Stimulated activated CD8-positive, alpha-beta memory T cell treated with anti-CD3 and anti-CD28 coated beads, Interleukin-4, amount 100 ng/mL, for 48 hours (primary cell): ENCODE measurements at regions not wholly inside any gene's neighbourhood (a gene's known extent, or its start where the extent isn't known, plus 50 kb on each side); places are given as distances from the start of the nearest gene placed in this dataset.
"Not testable (repeated sequence)": the region's sequence is repeated elsewhere in the genome, so short reads cannot be mapped to it uniquely, and the experiment has no call there.

Source experiments
- DNase-seq: peaks from one replicate; pipeline ENCODE4 v3.0.0-alpha.2; 2020

DNA sequence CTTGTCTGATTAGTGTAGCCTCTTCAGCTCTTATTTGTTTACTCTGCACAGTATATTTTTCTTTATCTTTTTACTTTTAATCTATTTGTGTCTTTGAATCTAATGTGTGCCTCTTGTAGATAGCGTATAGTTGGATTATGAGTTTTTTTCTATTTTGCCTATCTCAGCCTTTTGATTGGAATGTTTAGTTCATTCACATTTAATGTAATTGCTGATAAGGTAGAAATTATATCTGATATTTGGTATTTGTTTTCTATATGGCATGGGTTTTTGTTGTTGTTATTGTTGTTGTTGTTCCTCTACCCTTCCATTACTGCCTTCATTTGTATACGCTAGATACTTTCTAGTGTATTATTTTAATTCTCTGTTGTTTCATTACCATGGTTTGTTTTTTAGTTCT is 131.7 kb upstream of the GRIK3 start:
- DNase-seq = no peak

DNA sequence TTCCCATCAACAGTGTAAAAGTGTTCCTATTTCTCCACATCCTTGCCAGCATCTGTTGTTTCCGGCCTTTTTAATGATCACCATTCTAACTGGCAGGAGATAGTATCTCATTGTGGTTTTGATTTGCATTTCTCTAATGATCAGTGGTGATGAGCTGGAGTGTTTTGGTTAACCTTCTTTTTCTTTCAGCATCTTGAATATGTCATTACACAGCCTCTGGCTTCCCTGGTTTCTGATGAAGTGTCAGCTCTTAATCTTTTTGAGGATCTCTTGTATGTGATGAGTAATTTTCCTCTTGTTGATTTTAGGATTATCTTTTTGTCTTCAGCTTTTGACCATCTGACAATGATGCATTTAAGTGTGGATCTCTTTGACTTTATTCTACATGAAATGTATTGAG is 133.2 kb upstream of the GRIK3 start:
- DNase-seq = no peak

DNA sequence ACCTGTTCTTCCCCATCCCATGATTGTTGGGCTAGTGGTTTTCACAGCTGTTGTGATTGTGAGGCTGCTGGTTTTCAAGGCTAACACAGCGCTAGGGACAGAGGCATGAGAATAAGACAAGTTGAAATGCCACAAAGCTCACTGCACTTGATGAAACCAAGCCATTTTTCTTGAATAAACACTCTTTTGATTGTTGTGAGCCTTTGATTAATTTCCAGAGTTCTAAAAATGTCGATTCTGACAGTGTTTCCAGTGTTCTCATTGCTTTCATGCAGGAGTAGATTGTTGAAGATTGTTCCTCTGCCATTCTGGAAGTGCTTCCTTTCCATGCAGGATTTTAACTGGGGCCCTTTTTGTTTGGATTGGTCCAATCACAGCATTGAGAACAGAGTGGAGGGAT is 134.9 kb upstream of the GRIK3 start:
- DNase-seq = no peak

DNA sequence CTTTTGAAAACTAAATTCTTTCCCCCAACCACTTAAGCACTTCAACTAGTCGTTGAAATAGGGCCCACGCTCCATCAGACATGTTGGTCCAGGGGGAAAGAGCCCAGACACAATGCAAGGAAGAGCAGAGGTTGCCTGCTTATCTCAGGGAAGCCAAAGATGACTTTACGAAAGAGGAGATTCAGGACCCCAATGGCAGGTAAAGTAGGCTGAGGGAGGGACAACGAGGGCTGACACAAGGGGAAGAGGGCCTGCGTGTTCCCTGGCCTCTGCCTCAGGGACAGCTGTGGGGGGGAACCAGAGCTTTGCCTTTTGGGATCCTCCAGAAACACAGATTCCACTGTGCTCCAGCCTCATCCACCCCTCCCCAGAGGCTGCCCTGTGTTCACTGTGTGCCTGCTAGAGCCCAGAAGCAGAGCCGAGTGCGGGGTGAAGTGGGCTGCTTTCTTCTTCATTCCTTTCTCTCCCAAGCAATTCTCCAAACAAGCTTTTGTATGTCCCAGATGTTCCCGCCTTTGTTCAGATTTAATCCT is 135.5 kb upstream of the GRIK3 start:
- DNase-seq = no peak

DNA sequence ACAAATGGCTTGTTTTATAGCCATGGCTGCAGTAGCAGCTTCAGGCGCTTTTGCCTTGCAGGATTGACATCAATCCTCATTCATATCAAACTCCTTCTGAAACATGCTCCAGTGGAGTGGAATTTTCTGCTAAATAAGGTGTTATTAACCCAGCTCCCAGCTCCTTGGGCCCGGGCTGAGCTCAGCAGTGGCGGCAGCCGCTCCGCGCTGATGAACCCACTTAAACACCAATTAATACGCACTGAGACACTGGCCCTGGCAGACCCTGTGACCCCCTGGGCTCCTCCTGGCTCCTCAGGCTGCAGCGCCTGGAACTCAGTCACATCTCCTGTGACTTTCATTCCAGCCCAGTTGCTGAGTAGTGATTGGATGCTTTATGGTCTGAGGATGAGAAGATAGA is 137.4 kb upstream of the GRIK3 start:
- no peak for DNase-seq

DNA sequence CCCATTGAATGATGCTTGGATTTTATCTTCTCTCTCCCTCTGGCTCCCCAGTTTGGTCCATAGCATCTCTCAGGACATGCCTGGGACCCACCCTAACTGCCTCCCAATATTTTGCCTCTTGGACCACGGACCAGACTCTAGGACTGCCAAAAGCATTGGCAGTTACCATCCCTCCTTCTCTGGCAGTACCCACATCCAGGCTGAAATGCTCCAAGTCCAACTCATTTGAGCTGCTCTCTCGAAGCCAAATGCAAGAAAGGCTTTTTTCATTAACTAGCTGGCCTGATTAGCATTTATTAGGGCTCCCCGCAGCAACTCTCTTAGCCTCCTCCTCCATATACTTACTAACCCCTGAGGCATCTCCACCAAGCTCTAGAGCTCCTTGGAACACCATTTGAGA is 140.0 kb upstream of the GRIK3 start:
- DNase-seq = no peak

DNA sequence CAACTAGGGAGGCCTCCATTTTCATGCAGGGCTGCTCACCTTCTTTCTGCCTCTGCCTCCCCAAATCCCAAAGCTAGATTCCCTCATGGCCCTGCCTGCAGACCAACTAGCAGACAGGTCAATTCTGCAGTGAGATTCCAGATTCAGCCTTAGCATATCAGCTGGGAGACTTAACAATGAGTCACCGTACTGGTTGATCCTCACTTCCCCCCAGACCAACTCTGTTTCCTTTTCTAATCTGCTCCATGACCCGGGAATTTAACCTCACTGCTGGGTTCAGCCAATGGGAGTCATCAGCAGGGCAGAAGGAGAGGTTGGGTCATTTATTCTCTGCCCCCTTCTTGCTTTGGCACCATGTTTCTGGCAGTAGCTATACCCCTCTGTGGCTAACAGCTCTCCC is 140.6 kb upstream of the GRIK3 start:
- no peak for DNase-seq

DNA sequence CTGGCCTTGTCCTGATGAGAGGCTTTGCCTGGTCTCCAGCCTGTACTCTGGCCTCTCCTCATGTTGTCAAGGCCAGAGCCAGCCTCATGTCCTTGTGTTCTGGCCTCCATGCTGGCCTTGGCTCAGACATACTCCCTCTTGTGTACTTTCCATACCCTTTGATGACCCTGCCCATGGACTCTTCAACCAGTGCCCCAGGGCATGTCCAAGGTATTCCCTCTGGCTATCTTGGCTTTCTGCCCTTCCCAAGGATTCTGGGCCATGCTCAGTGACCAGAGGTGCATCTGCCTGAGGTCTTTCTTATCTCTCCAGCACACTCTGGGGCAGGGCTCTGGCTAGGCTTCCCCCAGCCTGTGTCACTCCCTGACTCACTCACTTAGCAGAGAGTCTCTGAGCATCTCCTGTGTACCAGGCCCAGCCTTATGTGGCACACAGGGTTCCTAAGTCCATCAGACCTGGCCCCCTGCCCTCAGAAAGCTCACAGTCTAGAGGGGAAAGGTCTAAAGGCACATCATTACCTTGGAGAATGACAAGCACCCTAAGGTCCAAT is 141.4 kb upstream of the GRIK3 start:
- no peak for DNase-seq

DNA sequence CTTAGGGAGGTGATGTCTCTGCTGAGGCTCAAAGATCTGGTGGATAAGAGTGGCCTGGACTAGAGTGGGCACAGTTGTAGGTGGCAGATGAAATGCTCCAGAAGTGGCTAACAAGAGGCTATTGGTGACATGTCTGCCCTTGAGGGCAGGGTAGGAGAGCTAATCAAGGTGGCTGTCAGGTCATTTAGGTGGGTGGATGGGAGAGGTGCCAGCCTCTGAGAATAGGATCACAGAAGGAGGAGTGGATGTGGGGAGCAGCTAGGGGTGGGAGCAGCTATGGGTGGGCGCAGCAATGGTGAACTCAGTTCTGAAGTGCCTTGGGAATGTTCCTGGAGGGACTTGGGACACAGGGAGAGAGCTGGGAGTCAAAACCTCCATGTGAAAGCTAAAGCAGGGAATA is 142.0 kb upstream of the GRIK3 start:
- no peak for DNase-seq

DNA sequence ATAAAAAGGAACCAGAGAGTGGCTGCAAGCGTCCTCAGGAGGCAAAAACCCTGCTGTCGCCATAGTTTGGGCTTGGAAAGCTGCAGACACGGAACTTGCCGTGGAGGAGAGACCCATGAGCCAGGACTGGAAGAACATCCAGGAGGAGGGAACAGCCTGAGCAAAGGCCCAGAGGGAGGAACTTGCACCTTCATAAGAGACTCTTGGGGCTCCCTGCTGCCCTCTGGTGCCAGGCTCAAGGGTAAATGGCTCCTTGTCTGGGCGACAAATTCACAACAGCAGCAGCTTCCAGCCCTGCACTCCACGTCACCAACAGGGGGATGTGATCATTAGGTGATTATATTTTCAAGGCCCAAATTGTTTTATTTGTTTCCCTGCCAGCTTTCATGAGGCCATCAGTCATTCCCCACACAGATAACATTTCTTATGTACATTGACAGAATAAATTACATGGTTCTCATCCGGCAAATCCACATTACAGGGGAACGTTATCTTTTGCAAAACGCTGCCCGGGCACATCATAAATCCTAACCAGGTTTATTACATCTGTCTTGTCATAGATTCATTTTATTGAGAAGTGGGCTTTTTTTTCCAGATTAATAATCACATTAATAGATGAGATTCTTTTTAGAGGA is 143.0 kb upstream of the GRIK3 start:
- DNase-seq = peak; percentile 36

DNA sequence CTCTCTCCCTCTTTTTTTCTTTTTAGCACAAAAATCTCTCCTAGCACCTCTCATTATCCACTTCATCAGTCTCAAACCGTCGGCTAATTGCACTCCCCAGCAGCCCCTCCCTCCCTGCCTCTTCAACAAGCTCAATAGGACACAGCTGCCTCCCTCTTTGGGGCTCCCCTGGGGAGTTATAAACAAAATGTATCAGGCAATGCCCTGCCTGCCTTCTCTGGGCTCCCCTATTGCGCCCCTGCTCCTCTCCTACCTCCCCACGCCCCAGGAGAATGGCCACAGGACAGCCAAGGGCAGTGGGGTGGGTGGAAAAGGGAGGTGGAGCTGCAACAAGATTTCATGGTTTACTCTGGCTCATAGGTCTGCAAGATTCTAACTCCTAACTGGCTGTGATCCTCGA is 147.1 kb upstream of the GRIK3 start:
- DNase-seq = no peak

DNA sequence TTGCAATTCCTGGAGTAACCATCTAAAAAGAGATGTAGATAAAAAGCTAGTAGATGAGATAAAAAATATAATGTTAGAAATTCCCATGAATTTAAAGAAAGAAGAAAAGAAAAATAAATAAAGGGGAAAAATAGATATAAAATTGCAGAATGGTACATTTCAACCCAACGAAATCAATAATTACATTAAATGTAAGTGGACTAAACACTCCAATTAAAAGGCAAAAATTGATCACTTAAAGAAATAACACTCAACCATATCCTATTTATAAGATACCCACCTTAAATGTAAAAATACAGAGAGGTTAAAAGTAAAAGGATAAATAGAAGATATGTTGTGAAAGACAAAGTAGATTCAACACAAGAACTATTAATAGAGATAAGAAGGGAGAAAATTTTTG is 150.5 kb upstream of the GRIK3 start:
- no peak for DNase-seq

DNA sequence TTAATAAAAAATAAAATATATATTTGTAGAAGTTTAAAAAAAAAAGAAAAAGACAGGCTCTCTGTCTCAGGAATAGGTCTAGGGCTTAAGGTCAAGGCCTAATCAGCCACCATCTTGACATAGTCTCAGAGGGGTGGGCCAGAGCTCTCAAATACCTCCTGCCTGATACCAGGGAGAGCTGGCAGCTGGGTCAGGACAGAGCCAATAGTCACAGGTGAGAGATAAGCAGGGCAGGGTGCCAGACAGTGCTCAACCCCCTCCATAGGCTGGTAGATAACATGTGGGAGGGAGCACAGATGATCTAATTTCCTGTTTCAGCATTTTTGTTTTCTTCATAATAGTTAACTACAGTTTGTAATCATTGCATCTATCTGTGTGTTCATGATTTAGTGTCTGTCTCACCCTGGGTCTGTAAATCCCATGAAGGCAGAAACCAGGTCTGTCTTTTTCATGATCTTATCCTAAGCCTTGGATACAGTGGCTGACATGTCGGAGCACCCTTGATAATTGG is 152.0 kb upstream of the GRIK3 start:
- no peak for DNase-seq

DNA sequence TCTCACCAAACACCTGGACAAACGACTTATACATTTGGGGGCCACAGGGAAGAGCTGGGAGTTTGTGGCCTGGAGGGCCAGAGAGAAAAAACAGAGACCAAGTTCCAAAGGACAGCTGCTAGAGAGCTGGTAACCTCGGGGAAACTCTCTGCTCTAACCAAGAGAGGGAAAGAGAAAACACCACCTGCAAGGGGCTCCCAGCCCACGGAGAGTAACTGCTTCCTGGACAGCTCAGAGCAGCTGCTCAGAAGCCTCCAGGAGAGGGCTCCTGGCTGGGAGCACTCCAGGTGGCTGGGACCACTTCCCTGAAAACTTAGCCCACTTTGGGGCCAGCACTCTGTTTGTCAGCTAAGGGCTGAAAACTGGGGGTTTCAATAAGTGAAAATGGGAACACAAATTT is 154.8 kb upstream of the GRIK3 start:
- no peak for DNase-seq

DNA sequence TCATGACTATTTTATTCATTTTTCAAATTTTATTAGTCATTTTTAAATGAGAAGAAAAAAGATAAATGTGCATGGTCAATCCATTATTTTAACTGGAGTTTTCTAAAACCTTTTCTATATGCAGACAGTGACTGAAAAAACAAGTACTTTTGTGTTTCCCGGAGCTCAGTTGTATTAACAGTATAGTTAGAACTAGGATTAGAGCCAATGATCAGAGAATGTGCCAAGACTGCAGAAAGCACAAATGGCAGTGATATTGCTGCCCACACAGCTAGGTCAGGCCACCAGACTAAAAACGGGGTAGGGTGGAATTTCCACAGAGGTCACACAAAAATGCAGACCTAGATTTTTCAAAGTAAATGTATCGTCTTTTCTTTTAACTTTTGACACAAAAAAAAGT is 163.1 kb upstream of the GRIK3 start:
- DNase-seq = no peak

DNA sequence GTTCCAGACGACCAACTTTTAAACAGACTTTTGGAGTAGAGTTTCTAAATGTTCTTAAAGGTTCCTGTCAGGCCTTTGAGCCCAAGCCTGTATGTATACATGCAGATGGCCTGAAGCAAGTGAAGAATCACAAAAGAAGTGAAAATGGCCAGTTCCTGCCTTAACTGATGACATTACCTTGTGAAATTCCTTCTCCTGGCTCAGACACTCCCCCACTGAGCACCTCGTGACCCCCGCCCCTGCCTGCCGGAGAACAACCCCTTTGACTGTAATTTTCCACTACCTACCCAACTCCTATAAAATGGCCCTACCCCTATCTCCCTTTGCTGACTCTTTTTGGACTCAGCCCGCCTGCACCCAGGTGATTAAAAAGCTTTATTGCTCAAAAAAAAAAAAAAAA is 180.0 kb upstream of the GRIK3 start:
- DNase-seq = not testable (repeated sequence)

DNA sequence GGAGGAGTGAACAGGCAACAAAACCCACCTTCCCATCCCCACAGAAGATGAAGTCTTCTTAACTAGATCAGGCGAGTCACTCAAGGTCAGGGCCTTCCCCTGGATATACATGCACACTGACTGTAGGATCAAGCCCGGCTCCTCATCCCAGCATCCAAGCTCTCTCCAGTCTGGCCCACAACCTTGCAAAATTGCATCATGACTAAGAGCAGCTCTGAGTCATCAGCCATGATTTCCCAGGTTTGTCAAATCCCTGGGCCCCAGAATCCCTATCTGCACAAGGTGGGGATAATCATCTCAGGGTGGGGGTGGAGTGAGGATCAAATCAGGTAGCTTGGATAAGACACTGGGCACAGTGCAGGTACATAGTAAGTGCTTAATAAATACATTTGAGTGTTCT is 199.3 kb upstream of the GRIK3 start:
- DNase-seq = no peak

DNA sequence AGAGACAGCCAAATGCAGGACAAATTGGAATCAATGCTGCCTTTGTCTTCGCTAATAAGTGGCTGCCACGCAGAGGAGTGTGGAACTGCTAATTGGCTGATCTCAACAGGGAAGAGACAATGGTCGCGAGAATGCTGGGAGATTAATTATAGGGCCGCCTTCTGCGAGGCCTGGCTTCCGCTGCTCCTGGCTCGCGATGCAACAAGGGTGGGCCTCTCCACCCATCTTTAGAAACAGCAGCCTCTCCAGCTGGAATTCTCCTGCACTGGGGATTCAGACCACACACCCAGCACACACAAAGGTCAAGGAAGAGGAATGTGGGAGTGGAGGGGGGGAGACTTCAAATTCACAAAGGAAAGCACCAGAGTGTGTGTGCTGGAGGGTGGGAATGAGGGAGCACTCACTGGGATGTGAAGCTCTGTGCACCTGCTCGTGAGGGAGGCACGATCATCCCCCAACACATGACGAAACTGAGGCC is 200.7 kb upstream of the GRIK3 start:
- DNase-seq = no peak

DNA sequence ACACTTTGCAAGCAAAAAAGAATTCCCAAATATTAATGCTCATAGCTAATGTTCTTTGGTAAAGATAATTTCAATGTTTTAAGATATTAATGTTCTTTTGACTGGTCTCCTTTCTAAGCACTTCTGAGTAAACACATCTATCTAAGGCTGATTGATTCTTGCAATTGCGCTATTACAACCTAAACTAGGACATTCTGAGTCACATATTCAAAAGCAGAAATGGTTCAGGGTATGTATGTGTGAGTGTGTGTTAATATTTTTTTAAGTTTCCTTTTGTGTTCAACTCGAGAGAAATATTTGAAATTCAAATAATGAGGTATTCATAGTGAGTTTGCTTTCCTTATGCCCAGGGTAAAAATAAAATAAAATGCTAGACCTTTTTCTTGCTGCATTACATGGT is 203.6 kb upstream of the GRIK3 start:
- DNase-seq = no peak

DNA sequence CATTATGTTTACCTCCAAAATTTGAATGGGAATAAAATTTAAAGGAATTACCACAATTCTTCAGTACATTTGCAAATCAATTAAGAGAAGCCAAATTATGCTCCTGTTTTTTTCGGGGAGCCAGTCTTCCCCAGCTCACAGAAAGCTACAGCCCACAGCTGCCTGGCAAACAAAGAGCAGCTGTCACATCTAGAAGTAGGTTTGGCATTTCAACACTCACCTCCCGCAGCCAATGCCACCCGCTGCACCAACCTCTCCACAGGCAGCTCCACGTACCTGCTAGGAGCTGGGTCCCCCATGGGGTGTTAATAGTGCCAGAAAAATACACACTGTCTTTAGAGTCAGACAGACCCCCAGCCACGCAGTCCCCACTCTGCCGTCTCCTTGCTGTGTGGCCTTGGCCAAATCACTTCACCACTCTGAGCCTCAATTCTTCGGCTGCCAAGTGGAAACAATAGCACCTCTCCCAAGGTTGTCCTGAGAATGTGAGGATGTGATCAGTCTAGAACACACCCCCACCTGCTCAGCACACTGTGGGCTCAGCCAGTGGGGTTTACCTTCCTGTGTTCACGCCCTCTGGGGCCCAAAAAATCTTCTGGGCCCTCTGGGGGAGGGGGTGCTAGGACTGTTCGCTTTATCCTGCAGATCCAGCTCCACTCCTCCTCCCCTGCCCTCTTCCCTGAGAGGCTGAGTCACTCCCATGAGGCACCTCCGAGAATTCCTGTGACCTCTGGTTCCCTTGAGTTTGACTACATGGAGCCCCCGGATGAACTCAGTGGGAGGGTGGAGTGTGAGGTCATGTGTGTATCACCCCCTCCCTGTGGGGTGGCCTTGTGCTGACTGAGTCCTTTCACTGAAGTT is 204.3 kb upstream of the GRIK3 start:
- no peak for DNase-seq

DNA sequence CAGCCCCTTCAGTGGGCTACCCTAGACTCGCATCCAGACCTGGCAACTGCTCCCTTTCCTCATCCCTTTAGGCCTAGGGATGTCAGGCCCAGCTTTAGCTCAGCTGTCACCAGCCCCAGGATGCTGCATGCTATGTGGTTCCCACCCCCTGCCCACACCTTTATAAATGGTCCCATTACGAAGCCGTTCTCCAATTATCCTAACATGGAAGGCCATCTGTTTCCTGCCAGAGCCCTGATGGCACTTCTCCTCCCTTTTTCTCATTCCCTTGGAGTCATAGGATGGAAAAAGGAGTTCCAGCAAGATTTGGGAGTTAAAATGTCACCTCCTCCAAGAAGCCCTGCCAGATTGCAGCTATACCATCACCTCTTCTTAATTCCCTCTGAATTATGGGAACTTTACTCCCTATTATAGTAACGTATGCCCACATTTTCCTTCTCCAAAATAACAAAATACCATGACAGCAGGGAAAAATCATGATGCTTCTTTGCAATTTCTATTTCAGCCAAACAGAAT is 205.0 kb upstream of the GRIK3 start:
- DNase-seq = no peak

DNA sequence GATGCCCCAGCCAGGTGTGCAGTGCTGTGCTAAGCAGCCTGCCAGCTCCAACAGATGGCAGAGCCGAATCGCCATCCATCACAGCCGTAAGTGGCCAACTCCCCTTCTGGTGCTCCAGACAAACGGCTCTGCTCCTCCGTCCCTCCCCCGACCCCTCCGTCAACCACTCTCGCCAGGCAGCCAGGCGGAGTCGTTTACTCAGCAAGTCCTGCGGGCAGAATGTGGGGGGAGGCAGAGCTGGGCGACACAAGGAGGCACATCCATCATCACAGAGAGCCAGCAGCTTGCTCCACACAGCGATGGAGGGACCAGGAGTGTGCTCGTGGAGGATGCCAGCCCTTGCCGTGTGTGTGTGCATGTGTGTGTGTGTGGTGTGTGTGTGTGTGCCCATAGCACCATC is 206.6 kb upstream of the GRIK3 start:
- DNase-seq = no peak

DNA sequence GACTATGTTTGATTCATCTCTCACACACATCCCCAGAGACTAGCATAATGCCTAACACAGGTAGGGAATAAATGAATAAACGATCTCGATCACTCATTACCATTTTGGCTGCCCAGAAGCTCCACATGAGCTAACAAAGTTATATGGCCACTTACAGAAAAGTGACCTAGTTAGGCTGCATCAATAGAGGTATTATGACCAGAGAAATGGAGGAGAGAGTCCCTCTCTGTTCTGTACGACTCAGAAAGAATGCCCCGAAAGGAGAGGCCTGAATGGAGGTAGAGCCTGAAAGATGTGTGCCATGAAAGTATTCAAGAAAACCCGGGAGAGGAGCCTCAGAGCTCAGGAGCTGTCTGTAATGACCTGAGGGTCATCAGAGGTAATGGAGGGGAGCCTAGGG is 208.2 kb upstream of the GRIK3 start:
- no peak for DNase-seq
